H9 (cell line): ENCODE measurements at regions not wholly inside any gene's neighbourhood (a gene's known extent, or its start where the extent isn't known, plus 50 kb on each side); places are given as distances from the start of the nearest gene placed in this dataset.

Experiments
- DNase-seq: peaks from one replicate; pipeline ENCODE4 v3.0.0-alpha.2; 2017
- H2AFZ ChIP-seq: one replicate; pipeline ENCODE4 v1.6.1; 2013; ENCODE audit warnings: mild to moderate bottlenecking, low read length, control low read depth, moderate library complexity
- H2AK5ac ChIP-seq: 2 replicates; pipeline ENCODE4 v1.6.1; 2013; ENCODE audit warnings: low read length, control low read depth, mixed read lengths; ENCODE audit not compliant: insufficient read length
- H2BK120ac ChIP-seq: one replicate; pipeline ENCODE4 v1.6.1; 2013; ENCODE audit warnings: low read depth, mild to moderate bottlenecking, low read length, control low read depth, inconsistent platforms; ENCODE audit not compliant: poor library complexity, severe bottlenecking
- H2BK12ac ChIP-seq: 2 replicates; pipeline ENCODE4 v1.6.1; 2013; ENCODE audit warnings: low read length, control low read depth, mixed read lengths, low read depth; ENCODE audit not compliant: insufficient read length
- H2BK15ac ChIP-seq: 2 replicates; pipeline ENCODE4 v1.6.1; 2013; ENCODE audit warnings: low read depth, low read length, control low read depth
- H2BK20ac ChIP-seq: one replicate; pipeline ENCODE4 v1.6.1; 2013; ENCODE audit warnings: low read depth, mild to moderate bottlenecking, low read length, control low read depth, inconsistent platforms; ENCODE audit not compliant: poor library complexity, severe bottlenecking
- H2BK5ac ChIP-seq: 2 replicates; pipeline ENCODE4 v1.6.1; 2013; ENCODE audit warnings: low read length, control low read depth, mixed read lengths; ENCODE audit not compliant: insufficient read length
- H3K14ac ChIP-seq: 2 replicates; pipeline ENCODE4 v1.6.1; 2013; ENCODE audit warnings: low read length, control low read depth; ENCODE audit not compliant: insufficient read depth
- H3K18ac ChIP-seq: 2 replicates; pipeline ENCODE4 v1.6.1; 2013; ENCODE audit warnings: low read depth, mild to moderate bottlenecking, mixed read lengths, low read length, control low read depth; ENCODE audit not compliant: insufficient read length
- H3K23ac ChIP-seq: 2 replicates; pipeline ENCODE4 v1.6.1; 2013; ENCODE audit warnings: low read length, control low read depth, mixed read lengths, low read depth; ENCODE audit not compliant: insufficient read length
- H3K23me2 ChIP-seq: 2 replicates; pipeline ENCODE4 v1.6.1; 2013; ENCODE audit warnings: low read depth, mild to moderate bottlenecking, mixed read lengths, low read length, control low read depth; ENCODE audit not compliant: insufficient read length, poor library complexity, severe bottlenecking
- H3K27ac ChIP-seq: 2 replicates; pipeline ENCODE4 v1.5.1; 2013; ENCODE audit warnings: low read length, control low read depth, mixed read lengths, low read depth; ENCODE audit not compliant: insufficient read length
- H3K27me3 ChIP-seq: 2 replicates; pipeline ENCODE4 v1.6.1; 2013; ENCODE audit warnings: low read length, control low read depth, inconsistent platforms; ENCODE audit not compliant: insufficient read depth
- H3K4ac ChIP-seq: 2 replicates; pipeline ENCODE4 v1.6.1; 2013; ENCODE audit warnings: low read depth, mild to moderate bottlenecking, control low read depth, inconsistent platforms, low read length, moderate library complexity
- H3K4me1 ChIP-seq: 2 replicates; pipeline ENCODE4 v1.6.1; 2013; ENCODE audit warnings: low read length, control low read depth, inconsistent platforms; ENCODE audit not compliant: insufficient read depth
- H3K4me2 ChIP-seq: 2 replicates; pipeline ENCODE4 v1.6.1; 2013; ENCODE audit warnings: low read length, control low read depth, mixed read lengths; ENCODE audit not compliant: insufficient read length, insufficient read depth
- H3K56ac ChIP-seq: 2 replicates; pipeline ENCODE4 v1.6.1; 2013; ENCODE audit warnings: low read depth, mild to moderate bottlenecking, mixed read lengths, low read length, control low read depth; ENCODE audit not compliant: insufficient read length
- H3K79me1 ChIP-seq: 2 replicates; pipeline ENCODE4 v1.6.1; 2013; ENCODE audit warnings: low read depth, mild to moderate bottlenecking, moderate library complexity, low read length, control low read depth, inconsistent platforms; ENCODE audit not compliant: insufficient read depth, poor library complexity, severe bottlenecking
- H3K79me2 ChIP-seq: 2 replicates; pipeline ENCODE4 v1.6.1; 2013; ENCODE audit warnings: low read length, control low read depth, inconsistent platforms; ENCODE audit not compliant: insufficient read depth
- H3K9ac ChIP-seq: 2 replicates; pipeline ENCODE4 v1.6.1; 2013; ENCODE audit warnings: low read length, control low read depth, mixed read lengths; ENCODE audit not compliant: insufficient read length; ENCODE audit errors: extremely low read depth
- H3K9me3 ChIP-seq: one replicate; pipeline ENCODE4 v1.6.1; 2013; ENCODE audit warnings: low read depth, low read length, inconsistent platforms; ENCODE audit not compliant: control insufficient read depth
- H3T11ph ChIP-seq: one replicate; pipeline ENCODE4 v1.6.1; 2013; ENCODE audit warnings: mild to moderate bottlenecking, low read length, control low read depth, inconsistent platforms
- H4K20me1 ChIP-seq: one replicate; pipeline ENCODE4 v1.6.1; 2013; ENCODE audit not compliant: control insufficient read depth, insufficient read length, insufficient read depth
- H4K5ac ChIP-seq: 2 replicates; pipeline ENCODE4 v1.6.1; 2013; ENCODE audit warnings: low read depth, mild to moderate bottlenecking, mixed read lengths, low read length, control low read depth; ENCODE audit not compliant: insufficient read length
- H4K8ac ChIP-seq: replicated peaks from 2 replicates; pipeline ENCODE4 v1.6.1; 2013; ENCODE audit warnings: low read length, control low read depth, mixed read lengths, low read depth; ENCODE audit not compliant: insufficient read length
- H4K91ac ChIP-seq: 2 replicates; pipeline ENCODE4 v1.6.1; 2013; ENCODE audit warnings: low read depth, mild to moderate bottlenecking, moderate library complexity, mixed read lengths, low read length, control low read depth; ENCODE audit not compliant: insufficient read length
- H3K27ac Mint-ChIP-seq, 3 experiments: 2 replicates in 2 of 3; 3 replicates in 1 of 3; pipeline ENCODE4 v1.8.0; 2020 to 2021; ENCODE audit warnings: mixed read lengths in 3 of 3, mild to moderate bottlenecking in 1 of 3, moderate library complexity in 1 of 3
- H3K27me3 Mint-ChIP-seq: 2 replicates; pipeline ENCODE4 v1.8.0; 2021; ENCODE audit warnings: low read depth, mild to moderate bottlenecking, moderate library complexity, mixed read lengths
- H3K36me3 Mint-ChIP-seq, 3 experiments: 2 replicates in 2 of 3; 3 replicates in 1 of 3; pipeline ENCODE4 v1.8.0; 2020 to 2021; ENCODE audit warnings: low read depth in 3 of 3, mixed read lengths in 3 of 3; ENCODE audit not compliant: insufficient read depth in 1 of 3
- H3K4me1 Mint-ChIP-seq, 2 experiments: 2 replicates each; pipeline ENCODE4 v1.8.0; 2020; ENCODE audit warnings: mixed read lengths in 2 of 2
- H3K4me3 Mint-ChIP-seq, 2 experiments: 2 replicates in 1 of 2; 3 replicates in 1 of 2; pipeline ENCODE4 v1.8.0; 2020 to 2021; ENCODE audit warnings: mild to moderate bottlenecking in 2 of 2, mixed read lengths in 2 of 2, moderate library complexity in 1 of 2
- H3K9me3 Mint-ChIP-seq, 2 experiments: 2 replicates in 1 of 2; 3 replicates in 1 of 2; pipeline ENCODE4 v1.8.0; 2020; ENCODE audit warnings: mild to moderate bottlenecking in 2 of 2, mixed read lengths in 2 of 2, moderate library complexity in 1 of 2
- WGBS: extraction: QIAGEN DNeasy Blood & Tissue Kit; methylation state at CpG from one replicate; pipeline ENCODE4 v1.1.7; 2013; ENCODE audit warnings: missing lambda C conversion rate, low lambda C conversion rate, mixed read lengths; ENCODE audit not compliant: insufficient read length; ENCODE audit errors: extremely low coverage; 5-methylcytosine and 5-hydroxymethylcytosine counted together
- TF ChIP-seq, protein P1 (sequence below): fragments of 200-600 bp; sonication (generic); conservative IDR thresholded peaks from 3 replicates; pipeline ENCODE4 v1.8.0; 2021; ENCODE audit warnings: antibody characterized with exemption, mild to moderate bottlenecking

DNA sequence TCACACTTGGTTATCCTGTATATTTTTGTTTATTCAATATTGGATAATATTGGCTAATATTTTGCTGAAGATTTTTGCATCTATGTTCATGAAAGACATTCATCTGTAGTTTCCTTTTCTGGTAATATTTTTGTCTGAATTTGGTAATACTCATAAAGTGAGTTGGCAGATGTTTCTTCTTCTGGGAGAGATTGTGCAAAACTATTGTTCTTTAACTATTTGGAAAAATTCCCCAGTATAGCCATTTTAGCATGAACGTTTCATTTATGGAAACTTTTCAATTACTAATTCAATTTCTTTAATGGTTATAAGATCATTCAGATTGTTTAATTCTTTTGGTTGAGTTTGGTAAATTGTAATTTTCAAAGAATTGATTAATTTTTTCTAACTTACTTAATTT is 560.8 kb upstream of the FZD8 start:
- H4K8ac ChIP-seq, result no peak overlapping the region
- H3K4me3 Mint-ChIP-seq, result no peak overlapping the region
- no peaks in the 10 kb centered on the region for H3K4me1 ChIP-seq
- H3K23ac ChIP-seq, result no peak overlapping the region
- H2BK12ac ChIP-seq, result no peak overlapping the region
- H2BK15ac ChIP-seq, result no peak overlapping the region
- no peak overlapping the region for H3K14ac ChIP-seq
- no peak overlapping the region for H4K91ac ChIP-seq
- no peaks in the 10 kb centered on the region for H3K79me1 ChIP-seq
- H3K4ac ChIP-seq, result no peak overlapping the region
- no peaks in the 10 kb centered on the region for H3K27me3 ChIP-seq
- DNase-seq, result no peak
- H3K79me2 ChIP-seq, result no peaks in the 10 kb centered on the region; the same call in 1 of the 2 replicates
- no peak overlapping the region for H3K4me2 ChIP-seq
- H3K27ac Mint-ChIP-seq, result no peak overlapping the region
- H3K36me3 Mint-ChIP-seq, result peaks cover 4 to 7% (median 6%) of the 10 kb centered on the region in 3 experiments; a peak in 4 of 7 replicates
- H3K9ac ChIP-seq, result no peak overlapping the region
- no peak overlapping the region for H3T11ph ChIP-seq
- H3K23me2 ChIP-seq, result no peaks in the 10 kb centered on the region
- no CpG with 5 or more reads among the region's 1 CpG for WGBS
- H4K20me1 ChIP-seq, result no peaks in the 10 kb centered on the region
- no peak overlapping the region for H2AK5ac ChIP-seq
- H3K4me1 Mint-ChIP-seq, result peaks cover 3 to 5% of the 10 kb centered on the region in 2 experiments
- H2BK120ac ChIP-seq, result no peak overlapping the region
- H4K5ac ChIP-seq, result no peak overlapping the region
- no peak overlapping the region for H2BK5ac ChIP-seq
- H3K9me3 ChIP-seq, result peaks cover 5% of the 10 kb centered on the region
- H2BK20ac ChIP-seq, result no peak overlapping the region
- no peak overlapping the region for H2AFZ ChIP-seq
- H3K27me3 Mint-ChIP-seq, result no peaks in the 10 kb centered on the region
- H3K27ac ChIP-seq, result no peak overlapping the region
- TF ChIP-seq, protein P1, sequence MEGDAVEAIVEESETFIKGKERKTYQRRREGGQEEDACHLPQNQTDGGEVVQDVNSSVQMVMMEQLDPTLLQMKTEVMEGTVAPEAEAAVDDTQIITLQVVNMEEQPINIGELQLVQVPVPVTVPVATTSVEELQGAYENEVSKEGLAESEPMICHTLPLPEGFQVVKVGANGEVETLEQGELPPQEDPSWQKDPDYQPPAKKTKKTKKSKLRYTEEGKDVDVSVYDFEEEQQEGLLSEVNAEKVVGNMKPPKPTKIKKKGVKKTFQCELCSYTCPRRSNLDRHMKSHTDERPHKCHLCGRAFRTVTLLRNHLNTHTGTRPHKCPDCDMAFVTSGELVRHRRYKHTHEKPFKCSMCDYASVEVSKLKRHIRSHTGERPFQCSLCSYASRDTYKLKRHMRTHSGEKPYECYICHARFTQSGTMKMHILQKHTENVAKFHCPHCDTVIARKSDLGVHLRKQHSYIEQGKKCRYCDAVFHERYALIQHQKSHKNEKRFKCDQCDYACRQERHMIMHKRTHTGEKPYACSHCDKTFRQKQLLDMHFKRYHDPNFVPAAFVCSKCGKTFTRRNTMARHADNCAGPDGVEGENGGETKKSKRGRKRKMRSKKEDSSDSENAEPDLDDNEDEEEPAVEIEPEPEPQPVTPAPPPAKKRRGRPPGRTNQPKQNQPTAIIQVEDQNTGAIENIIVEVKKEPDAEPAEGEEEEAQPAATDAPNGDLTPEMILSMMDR, result no peak
- H3K9me3 Mint-ChIP-seq, result peaks cover 4 to 8% of the 10 kb centered on the region in 2 experiments
- H3K56ac ChIP-seq, result no peak overlapping the region
- no peak overlapping the region for H3K18ac ChIP-seq
